ENCODE measurements at regions not wholly inside any gene's neighbourhood (a gene's known extent, or its start where the extent isn't known, plus 50 kb on each side); places are given as distances from the start of the nearest gene placed in this dataset.

DNA sequence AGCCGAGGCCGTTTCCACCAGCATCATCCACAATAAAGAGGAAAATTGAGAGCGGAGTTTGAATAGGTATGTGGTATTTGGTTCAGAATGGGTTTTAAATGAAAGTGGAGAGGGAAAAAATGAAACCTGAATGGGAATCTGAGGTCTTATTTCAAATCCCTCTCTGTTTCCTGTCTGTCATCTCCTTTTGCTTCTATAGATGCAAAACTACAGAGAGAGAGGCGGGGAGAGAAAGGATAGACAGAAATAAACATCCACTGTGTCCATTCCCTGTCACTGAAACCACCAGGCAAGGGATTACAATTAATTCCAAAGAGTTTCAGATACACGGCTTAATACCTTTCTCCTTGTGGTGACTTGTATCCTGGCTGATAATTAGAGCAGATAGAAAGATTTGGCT is 102.3 kb downstream of the DAD1 start:
- TF ChIP-seq POLR2AphosphoS5 (IDR thresholded peaks at IDR 0.05), result no peak
- TF ChIP-seq EP300 (IDR thresholded peaks at IDR 0.05), result no peak
